NCI-H2171 (cell line): ENCODE measurements at regions not wholly inside any gene's neighbourhood (a gene's known extent, or its start where the extent isn't known, plus 50 kb on each side); places are given as distances from the start of the nearest gene placed in this dataset.
"Not testable (repeated sequence)": the region's sequence is repeated elsewhere in the genome, so short reads cannot be mapped to it uniquely, and the experiment has no call there.

Experiments
- DNase-seq: peaks from one replicate; lab custom pipeline; 2025; lab: John Stamatoyannopoulos, UW

DNA sequence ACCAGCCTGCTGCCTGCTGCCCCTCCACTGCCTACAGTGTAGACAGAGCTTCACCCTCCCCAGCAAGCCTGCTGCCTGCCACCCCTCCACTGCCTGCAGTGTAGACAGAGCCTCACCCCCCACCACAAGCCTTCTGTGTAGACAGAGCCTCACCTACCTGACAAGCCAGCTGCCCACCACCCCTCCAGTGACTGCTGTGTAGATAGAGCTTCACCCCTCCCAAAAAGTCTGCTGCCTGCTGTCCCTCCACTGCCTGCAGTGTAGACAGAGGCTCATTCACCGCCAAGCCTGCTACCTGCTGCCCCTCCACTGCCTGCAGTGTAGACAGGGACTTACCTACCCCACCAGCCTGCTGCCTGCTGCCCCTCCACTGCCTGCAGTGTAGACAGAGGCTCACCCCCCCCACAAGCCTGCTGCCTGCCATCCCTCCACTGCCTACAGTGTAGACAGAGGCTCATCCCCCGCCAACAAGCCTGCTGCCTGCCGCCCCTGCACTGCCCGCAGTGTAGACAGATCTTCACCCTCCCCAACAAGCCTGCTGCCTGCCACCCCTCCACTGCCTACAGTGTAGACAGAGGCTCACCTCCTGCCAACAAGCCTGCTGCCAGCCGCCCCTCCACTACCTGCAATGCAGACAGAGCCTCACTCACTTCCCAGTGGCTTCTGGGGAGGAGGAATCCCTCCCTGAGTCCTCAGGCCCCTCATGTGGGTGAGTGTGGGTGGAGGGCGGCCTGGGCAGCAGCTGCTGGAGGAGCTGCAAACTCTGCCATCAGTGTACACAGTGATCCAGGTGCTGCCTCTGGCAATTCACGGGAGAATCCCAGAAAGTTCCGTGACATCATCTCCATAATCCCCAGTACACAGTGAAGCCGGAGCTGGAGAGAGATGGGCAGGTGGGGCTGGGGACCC lies 140.9 kb downstream of the DLL1 start:
- peak; percentile 23 for DNase-seq

GRCh38 chr6:170148709-170149470 lies 142.0 kb downstream of the DLL1 start:
- DNase-seq: no peak

- peak; percentile 9 for DNase-seq
These were observed 142.8 kb downstream of the DLL1 start for GRCh38 chr6:170147832-170148708.

- DNase-seq: no peak
These were observed 143.7 kb downstream of the DLL1 start for GRCh38 chr6:170147056-170147787.

GRCh38 chr6:170146640-170147039 lies 144.2 kb downstream of the DLL1 start:
- DNase-seq: no peak

DNA sequence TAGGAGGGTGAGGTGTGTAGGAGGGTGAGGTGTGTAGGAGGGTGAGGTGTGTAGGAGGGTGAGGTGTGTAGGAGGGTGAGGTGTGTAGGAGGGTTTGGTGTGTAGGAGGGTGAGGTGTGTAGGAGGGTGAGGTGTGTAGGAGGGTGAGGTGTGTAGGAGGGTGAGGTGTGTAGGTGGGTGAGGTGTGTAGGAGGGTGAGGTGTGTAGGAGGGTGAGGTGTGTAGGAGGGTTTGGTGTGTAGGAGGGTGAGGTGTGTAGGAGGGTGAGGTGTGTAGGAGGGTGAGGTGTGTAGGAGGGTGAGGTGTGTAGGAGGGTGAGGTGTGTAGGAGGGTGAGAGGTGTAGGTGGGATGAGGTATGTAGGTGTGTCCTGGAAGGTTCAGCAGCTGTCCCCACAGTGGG lies 144.7 kb downstream of the DLL1 start:
- DNase-seq: not testable (repeated sequence)

DNA sequence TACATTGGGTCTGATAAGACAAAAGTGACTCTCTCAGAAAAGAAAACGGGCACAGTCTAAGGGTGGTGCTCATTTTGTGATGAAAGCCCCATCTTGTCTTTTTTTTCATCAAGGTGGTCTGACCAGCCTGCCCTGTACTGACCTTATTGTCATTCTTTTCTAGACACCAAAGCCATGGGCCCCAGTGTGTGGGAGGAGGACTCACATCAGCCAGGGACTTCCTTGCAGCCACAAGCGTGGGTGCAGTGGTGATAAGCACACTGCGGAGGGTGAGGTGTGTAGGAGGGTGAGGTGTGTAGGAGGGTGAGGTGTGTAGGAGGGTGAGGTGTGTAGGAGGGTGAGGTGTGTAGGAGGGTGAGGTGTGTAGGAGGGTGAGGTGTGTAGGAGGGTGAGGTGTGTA lies 145.2 kb downstream of the DLL1 start:
- DNase-seq: not testable (repeated sequence)

- DNase-seq: no peak
These were observed 145.6 kb downstream of the DLL1 start for GRCh38 chr6:170145272-170145592.

DNA sequence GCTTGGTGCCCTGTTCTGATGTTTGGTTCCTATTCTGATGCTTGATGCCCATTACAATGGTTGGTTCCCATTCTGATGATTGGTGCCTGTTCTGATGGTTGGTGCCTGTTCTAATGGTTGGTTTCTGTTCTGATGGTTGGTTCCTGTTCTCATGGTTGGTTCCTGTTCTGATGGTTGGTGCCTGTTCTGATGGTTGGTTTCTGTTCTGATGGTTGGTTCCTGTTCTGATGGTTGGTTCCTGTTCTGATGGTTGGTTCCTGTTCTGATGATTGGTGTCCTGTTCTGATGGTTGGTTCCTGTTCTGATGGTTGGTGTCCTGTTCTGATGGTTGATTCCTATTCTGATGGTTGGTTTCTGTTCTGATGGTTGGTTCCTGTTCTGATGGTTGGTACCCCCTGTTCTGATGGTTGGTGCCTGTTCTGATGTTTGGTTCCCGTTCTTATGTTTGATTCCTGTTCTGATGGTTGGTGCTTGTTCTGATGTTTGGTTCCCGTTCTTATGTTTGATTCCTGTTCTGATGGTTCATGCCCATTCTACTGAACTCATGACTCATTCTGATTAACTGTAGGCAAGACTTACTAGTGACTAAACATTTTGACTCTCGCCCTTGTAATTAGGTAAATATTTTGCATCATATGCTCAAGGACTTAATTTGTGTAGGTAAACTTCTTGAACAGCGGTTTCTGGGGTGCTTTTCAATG lies 146.2 kb downstream of the DLL1 start:
- DNase-seq: no peak

GRCh38 chr6:170143401-170144150 lies 147.3 kb downstream of the DLL1 start:
- DNase-seq: no peak

DNA sequence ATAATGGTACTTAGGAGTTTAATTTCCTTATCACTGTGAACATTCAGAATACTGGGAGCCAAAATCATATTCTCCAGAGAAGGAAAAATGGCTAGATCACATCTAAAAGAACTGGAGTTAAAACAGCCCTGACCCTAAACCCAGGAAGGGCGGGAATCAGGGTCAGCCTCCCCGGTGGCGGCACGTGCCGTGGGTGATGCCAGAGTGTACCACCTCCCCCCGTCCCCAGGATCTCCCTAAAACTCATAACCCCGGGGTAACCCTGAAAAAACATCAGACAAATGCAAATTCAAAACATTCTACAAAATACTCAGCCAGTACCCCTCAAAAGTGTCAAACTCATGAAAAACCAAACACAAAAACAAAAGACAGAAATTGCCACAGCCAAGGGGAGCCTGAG lies 148.3 kb downstream of the DLL1 start:
- DNase-seq: no peak

DNA sequence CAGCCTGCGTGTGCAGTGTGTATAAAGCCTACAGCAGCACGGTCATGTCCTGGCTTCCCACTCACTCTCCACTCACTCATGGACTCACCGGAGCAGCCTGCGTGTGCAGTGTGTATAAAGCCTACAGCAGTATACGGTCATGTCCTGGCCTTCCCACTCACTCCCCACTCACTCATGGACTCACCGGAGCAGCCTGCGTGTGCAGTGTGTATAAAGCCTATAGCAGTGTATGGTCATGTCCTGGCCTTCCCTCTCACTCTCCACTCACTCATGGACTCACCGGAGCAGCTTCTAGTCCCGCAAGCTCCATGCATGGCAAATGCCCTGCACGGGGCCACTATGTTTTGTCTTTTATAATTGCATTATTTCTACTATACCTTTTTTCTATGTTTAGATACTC lies 149.8 kb downstream of the DLL1 start:
- DNase-seq: not testable (repeated sequence)

GRCh38 chr6:170140129-170140528 lies 150.7 kb downstream of the DLL1 start:
- no peak for DNase-seq

- no peak for DNase-seq
These were observed 151.3 kb downstream of the DLL1 start for GRCh38 chr6:170139531-170139930.

- DNase-seq: not testable (repeated sequence)
These were observed 151.8 kb downstream of the DLL1 start for GRCh38 chr6:170139046-170139445.

DNA sequence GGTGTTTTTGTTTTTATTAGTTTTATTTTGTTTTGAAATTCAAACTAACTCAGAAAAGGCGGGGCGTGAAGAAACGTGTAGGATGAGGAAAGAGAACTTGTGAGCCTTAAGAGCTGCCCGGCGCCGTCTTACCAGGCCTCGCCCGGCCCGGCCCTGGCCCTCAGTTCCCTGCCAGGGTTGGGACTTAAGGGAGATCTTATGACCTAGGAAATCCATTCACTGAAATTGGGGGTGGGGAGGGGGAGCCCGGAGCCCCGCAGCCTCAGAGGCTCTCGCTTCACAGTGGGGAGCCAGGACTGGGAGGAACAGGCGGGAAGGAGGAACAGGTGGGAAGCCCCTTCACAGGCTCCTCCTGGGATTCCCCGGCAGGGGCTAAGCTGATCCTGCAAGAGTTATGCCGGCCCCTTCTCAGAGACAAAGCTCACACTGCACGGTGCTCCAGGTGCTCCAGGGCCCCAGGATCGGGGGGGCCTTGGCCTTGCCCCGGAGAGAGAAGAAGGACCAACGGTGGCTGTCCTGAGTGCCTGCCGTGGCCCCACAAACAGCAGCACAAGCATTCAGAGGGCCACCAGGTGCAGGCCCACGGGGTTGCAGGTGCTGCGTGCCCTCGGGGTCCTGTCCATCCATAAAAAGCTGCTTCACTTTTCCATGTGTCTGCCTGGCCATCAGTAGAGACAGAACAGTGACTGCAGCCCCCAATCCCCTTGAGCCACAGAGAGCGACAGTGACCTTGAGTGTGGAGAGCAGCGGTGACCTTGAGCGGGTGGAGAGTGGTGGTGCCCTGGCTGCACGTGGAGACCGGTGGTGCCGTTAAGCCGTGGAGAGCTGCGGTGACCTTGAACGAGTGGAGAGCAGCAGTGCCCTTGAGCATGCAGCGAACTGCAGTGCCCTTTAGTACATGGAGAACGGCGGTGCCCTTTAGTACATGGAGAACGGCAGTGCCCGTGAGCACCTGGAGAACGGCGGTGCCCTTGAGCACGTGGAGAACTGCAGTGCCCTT lies 152.7 kb downstream of the DLL1 start:
- DNase-seq: no peak

GRCh38 chr6:170137176-170137891 lies 153.5 kb downstream of the DLL1 start:
- DNase-seq: no peak

- no peak for DNase-seq
These were observed 154.2 kb downstream of the DLL1 start for GRCh38 chr6:170136541-170137175.
